ENCODE measurements at regions not wholly inside any gene's neighbourhood (a gene's known extent, or its start where the extent isn't known, plus 50 kb on each side); places are given as distances from the start of the nearest gene placed in this dataset.

GRCh38 chr13:94928127-94928775, 215.9 kb upstream of the SOX21 start:
- no peak overlapping the region for H3T11ph ChIP-seq (ENCODE audit: low read length)
- no peaks in the 10 kb centered on the region for H3K79me1 ChIP-seq (ENCODE audit: insufficient read depth, low read depth, low read length, poor library complexity, severe bottlenecking)
- no peak overlapping the region for H2BK120ac ChIP-seq (ENCODE audit: low read depth, low read length, poor library complexity, severe bottlenecking)
- H3K27ac ChIP-seq (ENCODE audit: insufficient read length, low read depth, low read length), result no peak overlapping the region
- WGBS (ENCODE audit: extremely low coverage, insufficient read length, low lambda C conversion rate), result no CpG with 5 or more reads among the region's 5 CpGs
- H3K18ac ChIP-seq (ENCODE audit: insufficient read length, low read depth, low read length), result no peak overlapping the region
- no peak overlapping the region for H2AK5ac ChIP-seq (ENCODE audit: insufficient read length, low read length)
- H3K79me2 ChIP-seq (ENCODE audit: insufficient read depth, low read length), result no peaks in the 10 kb centered on the region
- no peak overlapping the region for H3K27ac Mint-ChIP-seq
- H3K56ac ChIP-seq (ENCODE audit: insufficient read length, low read depth, low read length), result no peak overlapping the region
- no peak overlapping the region for H2BK20ac ChIP-seq (ENCODE audit: low read depth, low read length, poor library complexity, severe bottlenecking)
- H3K4me3 Mint-ChIP-seq, result no peak overlapping the region
- H2BK12ac ChIP-seq (ENCODE audit: insufficient read length, low read depth, low read length), result no peak overlapping the region
- H3K27me3 Mint-ChIP-seq (ENCODE audit: low read depth), result no peaks in the 10 kb centered on the region
- H4K20me1 ChIP-seq (ENCODE audit: control insufficient read depth, insufficient read depth, insufficient read length), result no peaks in the 10 kb centered on the region
- H3K4me2 ChIP-seq (ENCODE audit: insufficient read depth, insufficient read length, low read length), result no peak overlapping the region
- H4K5ac ChIP-seq (ENCODE audit: insufficient read length, low read depth, low read length), result no peak overlapping the region
- H3K36me3 Mint-ChIP-seq (ENCODE audit: insufficient read depth in 1 of 3, low read depth in 3 of 3), result peaks cover 0 to 5% (median 4%) of the 10 kb centered on the region in 3 experiments; a peak in 3 of 7 replicates
- H3K23ac ChIP-seq (ENCODE audit: insufficient read length, low read depth, low read length), result no peak overlapping the region
- no peaks in the 10 kb centered on the region for H3K27me3 ChIP-seq (ENCODE audit: insufficient read depth, low read length)
- peaks cover under 1 to 4% of the 10 kb centered on the region in 2 experiments; a peak in 2 of 5 replicates for H3K9me3 Mint-ChIP-seq
- no peak overlapping the region for H2AFZ ChIP-seq (ENCODE audit: low read length)
- TF ChIP-seq CTCF (conservative IDR thresholded peaks at IDR 0.05), result no peak
- no peak overlapping the region for H4K8ac ChIP-seq (replicated peaks; ENCODE audit: insufficient read length, low read depth, low read length)
- H4K91ac ChIP-seq (ENCODE audit: insufficient read length, low read depth, low read length), result no peak overlapping the region
- H3K14ac ChIP-seq (ENCODE audit: insufficient read depth, low read length), result no peak overlapping the region
- H2BK5ac ChIP-seq (ENCODE audit: insufficient read length, low read length), result no peak overlapping the region
- H3K4ac ChIP-seq (ENCODE audit: low read depth, low read length), result no peak overlapping the region
- no peaks in the 10 kb centered on the region for H3K23me2 ChIP-seq (ENCODE audit: insufficient read length, low read depth, low read length, poor library complexity, severe bottlenecking)
- no peaks in the 10 kb centered on the region for H3K9me3 ChIP-seq (ENCODE audit: control insufficient read depth, low read depth, low read length)
- no peaks in the 10 kb centered on the region for H3K4me1 Mint-ChIP-seq
- H2BK15ac ChIP-seq (ENCODE audit: low read depth, low read length), result no peak overlapping the region
- no peak overlapping the region for H3K9ac ChIP-seq (ENCODE audit: extremely low read depth, insufficient read length, low read length)
- no peak for DNase-seq
- no peaks in the 10 kb centered on the region for H3K4me1 ChIP-seq (ENCODE audit: insufficient read depth, low read length)

All from H9 (cell line).